HFF-Myc (cell line): ENCODE measurements at regions not wholly inside any gene's neighbourhood (a gene's known extent, or its start where the extent isn't known, plus 50 kb on each side); places are given as distances from the start of the nearest gene placed in this dataset.

ENCODE experiments used
- DNase-seq: peaks from one replicate; pipeline ENCODE4 v3.0.0-alpha.2; 2011; ENCODE audit warnings: low read depth; ENCODE audit errors: extremely low read depth
- H3K4me3 ChIP-seq: replicated peaks from 2 replicates; pipeline ENCODE4 v1.5.1; 2011; ENCODE audit warnings: low read depth, mild to moderate bottlenecking, control low read depth, low read length
- CTCF ChIP-seq: IDR thresholded peaks from 2 replicates; pipeline ENCODE4 v1.5.1; 2012; ENCODE audit warnings: mild to moderate bottlenecking, low read depth, low read length, control low read depth; ENCODE audit errors: missing control alignments

- no peak overlapping the region for H3K4me3 ChIP-seq
- no peak for DNase-seq
- TF ChIP-seq CTCF = no peak
Observed at GRCh38 chr1:91594383-91595055, 93.9 kb downstream of the CDC7 start.

- DNase-seq = no peak
- TF ChIP-seq CTCF = no peak
- no peak overlapping the region for H3K4me3 ChIP-seq
Observed at GRCh38 chr1:91596474-91596873, 95.8 kb downstream of the CDC7 start.

- no peak for DNase-seq
- H3K4me3 ChIP-seq = no peak overlapping the region
- no peak for TF ChIP-seq CTCF
Observed at GRCh38 chr1:91597215-91597614, 96.6 kb downstream of the CDC7 start.

- DNase-seq = no peak
- TF ChIP-seq CTCF = no peak
- no peak overlapping the region for H3K4me3 ChIP-seq
Observed at GRCh38 chr1:91600431-91601337, 100.0 kb downstream of the CDC7 start.

GRCh38 chr1:91601554-91602376, 101.1 kb downstream of the CDC7 start:
- H3K4me3 ChIP-seq = no peak overlapping the region
- DNase-seq = no peak
- TF ChIP-seq CTCF = no peak

GRCh38 chr1:91603409-91603808, 102.8 kb downstream of the CDC7 start:
- DNase-seq = no peak
- TF ChIP-seq CTCF = no peak
- no peak overlapping the region for H3K4me3 ChIP-seq
